Activated naive CD8-positive, alpha-beta T cell (primary cell): ENCODE measurements at regions not wholly inside any gene's neighbourhood (a gene's known extent, or its start where the extent isn't known, plus 50 kb on each side); places are given as distances from the start of the nearest gene placed in this dataset.

ENCODE experiments used
- H3K27ac Mint-ChIP-seq: one replicate; pipeline ENCODE4 v1.8.0; 2021; ENCODE audit warnings: mixed read lengths
- H3K27me3 Mint-ChIP-seq: one replicate; pipeline ENCODE4 v1.8.0; 2021; ENCODE audit warnings: mixed read lengths
- H3K36me3 Mint-ChIP-seq: one replicate; pipeline ENCODE4 v1.8.0; 2021; ENCODE audit warnings: mixed read lengths
- H3K4me1 Mint-ChIP-seq: one replicate; pipeline ENCODE4 v1.8.0; 2021; ENCODE audit warnings: low read depth, mixed read lengths
- H3K4me3 Mint-ChIP-seq: one replicate; pipeline ENCODE4 v1.8.0; 2021; ENCODE audit warnings: mild to moderate bottlenecking, mixed read lengths
- H3K9me3 Mint-ChIP-seq: one replicate; pipeline ENCODE4 v1.8.0; 2021; ENCODE audit warnings: low read depth, mixed read lengths

GRCh38 chrX:148203531-148203930, 222.4 kb downstream of the FMR1NB start:
- H3K4me1 Mint-ChIP-seq, result peaks cover 4% of the 10 kb centered on the region
- no peaks in the 10 kb centered on the region for H3K9me3 Mint-ChIP-seq
- no peaks in the 10 kb centered on the region for H3K36me3 Mint-ChIP-seq
- H3K4me3 Mint-ChIP-seq, result no peak overlapping the region
- H3K27me3 Mint-ChIP-seq, result no peaks in the 10 kb centered on the region
- no peak overlapping the region for H3K27ac Mint-ChIP-seq

GRCh38 chrX:148204195-148204594, 223.1 kb downstream of the FMR1NB start:
- Mint-ChIP-seq H3K27ac (no peak overlapping the region), H3K4me1 (peaks cover 4% of the 10 kb centered on the region), H3K4me3 (no peak overlapping the region), H3K36me3 (no peaks in the 10 kb centered on the region), H3K9me3 (no peaks in the 10 kb centered on the region), H3K27me3 (no peaks in the 10 kb centered on the region)

- Mint-ChIP-seq H3K27me3 (no peaks in the 10 kb centered on the region), H3K36me3 (no peaks in the 10 kb centered on the region), H3K27ac (no peak overlapping the region), H3K4me3 (no peak overlapping the region), H3K9me3 (no peaks in the 10 kb centered on the region), H3K4me1 (no peaks in the 10 kb centered on the region)
These were observed 233.6 kb downstream of the FMR1NB start for GRCh38 chrX:148214786-148215185.

- no peak overlapping the region for H3K4me3 Mint-ChIP-seq
- no peaks in the 10 kb centered on the region for H3K27me3 Mint-ChIP-seq
- no peaks in the 10 kb centered on the region for H3K4me1 Mint-ChIP-seq
- H3K9me3 Mint-ChIP-seq, result no peaks in the 10 kb centered on the region
- H3K27ac Mint-ChIP-seq, result no peak overlapping the region
- H3K36me3 Mint-ChIP-seq, result no peaks in the 10 kb centered on the region
These were observed 234.6 kb downstream of the FMR1NB start for GRCh38 chrX:148215726-148216125.

- Mint-ChIP-seq H3K4me1 (peaks cover 7% of the 10 kb centered on the region), H3K27ac (no peak overlapping the region), H3K27me3 (no peaks in the 10 kb centered on the region), H3K9me3 (no peaks in the 10 kb centered on the region), H3K36me3 (no peaks in the 10 kb centered on the region), H3K4me3 (no peak overlapping the region)
These were observed 242.2 kb downstream of the FMR1NB start for GRCh38 chrX:148223361-148223760.

- no peaks in the 10 kb centered on the region for H3K27me3 Mint-ChIP-seq
These were observed 247.4 kb downstream of the FMR1NB start for GRCh38 chrX:148228521-148228920.

GRCh38 chrX:148229801-148230303, 248.7 kb downstream of the FMR1NB start:
- Mint-ChIP-seq H3K27ac (no peak overlapping the region), H3K36me3 (peaks cover 2% of the 10 kb centered on the region), H3K4me1 (peaks cover 2% of the 10 kb centered on the region), H3K4me3 (no peak overlapping the region), H3K27me3 (no peaks in the 10 kb centered on the region), H3K9me3 (no peaks in the 10 kb centered on the region)

More at GRCh38 chrX:148228521-148228920, 247.4 kb downstream of the FMR1NB start:
- H3K4me3 Mint-ChIP-seq, result no peak overlapping the region
- H3K36me3 Mint-ChIP-seq, result no peaks in the 10 kb centered on the region
- peaks cover 5% of the 10 kb centered on the region for H3K4me1 Mint-ChIP-seq
- H3K9me3 Mint-ChIP-seq, result no peaks in the 10 kb centered on the region
- no peak overlapping the region for H3K27ac Mint-ChIP-seq

- H3K4me1 Mint-ChIP-seq, result peaks cover 29% of the 10 kb centered on the region
- no peak overlapping the region for H3K4me3 Mint-ChIP-seq
- peaks cover 6% of the 10 kb centered on the region for H3K9me3 Mint-ChIP-seq
- peaks cover 6% of the 10 kb centered on the region for H3K36me3 Mint-ChIP-seq
- H3K27ac Mint-ChIP-seq, result no peak overlapping the region
- H3K27me3 Mint-ChIP-seq, result no peaks in the 10 kb centered on the region
These were observed 240.4 kb upstream of the AFF2 start for GRCh38 chrX:148259990-148260389.

- Mint-ChIP-seq H3K4me3 (no peak overlapping the region), H3K36me3 (peaks cover 4% of the 10 kb centered on the region), H3K9me3 (peaks cover 6% of the 10 kb centered on the region), H3K27ac (peak overlapping the region; percentile 69), H3K27me3 (no peaks in the 10 kb centered on the region), H3K4me1 (peaks cover 39% of the 10 kb centered on the region)
These were observed 234.6 kb upstream of the AFF2 start for GRCh38 chrX:148265829-148266228.

GRCh38 chrX:148268673-148269072, 231.7 kb upstream of the AFF2 start:
- Mint-ChIP-seq H3K4me1 (peaks cover 38% of the 10 kb centered on the region), H3K27me3 (no peaks in the 10 kb centered on the region), H3K4me3 (no peak overlapping the region), H3K36me3 (no peaks in the 10 kb centered on the region), H3K27ac (no peak overlapping the region), H3K9me3 (no peaks in the 10 kb centered on the region)

GRCh38 chrX:148269513-148269912, 230.9 kb upstream of the AFF2 start:
- H3K27ac Mint-ChIP-seq, result no peak overlapping the region
- no peaks in the 10 kb centered on the region for H3K9me3 Mint-ChIP-seq
- H3K4me1 Mint-ChIP-seq, result peaks cover 36% of the 10 kb centered on the region
- no peaks in the 10 kb centered on the region for H3K27me3 Mint-ChIP-seq
- H3K36me3 Mint-ChIP-seq, result no peaks in the 10 kb centered on the region
- H3K4me3 Mint-ChIP-seq, result no peak overlapping the region

- H3K4me3 Mint-ChIP-seq, result no peak overlapping the region
- H3K4me1 Mint-ChIP-seq, result peaks cover 37% of the 10 kb centered on the region
- H3K36me3 Mint-ChIP-seq, result peaks cover 5% of the 10 kb centered on the region
- H3K27me3 Mint-ChIP-seq, result no peaks in the 10 kb centered on the region
- peak overlapping the region; percentile 75 for H3K27ac Mint-ChIP-seq
- H3K9me3 Mint-ChIP-seq, result no peaks in the 10 kb centered on the region
These were observed 229.9 kb upstream of the AFF2 start for GRCh38 chrX:148270499-148270898.

- Mint-ChIP-seq H3K36me3 (peaks cover 5% of the 10 kb centered on the region), H3K27me3 (no peaks in the 10 kb centered on the region), H3K9me3 (no peaks in the 10 kb centered on the region), H3K27ac (no peak overlapping the region), H3K4me3 (no peak overlapping the region), H3K4me1 (peaks cover 38% of the 10 kb centered on the region)
These were observed 229.2 kb upstream of the AFF2 start for GRCh38 chrX:148271263-148271662.

GRCh38 chrX:148281920-148282319, 218.5 kb upstream of the AFF2 start:
- peaks cover 7% of the 10 kb centered on the region for H3K9me3 Mint-ChIP-seq
- peak overlapping the region; percentile 38 for H3K4me3 Mint-ChIP-seq
- H3K27me3 Mint-ChIP-seq, result no peaks in the 10 kb centered on the region
- H3K27ac Mint-ChIP-seq, result peak overlapping the region; percentile 96
- peaks cover 47% of the 10 kb centered on the region for H3K4me1 Mint-ChIP-seq
- no peaks in the 10 kb centered on the region for H3K36me3 Mint-ChIP-seq

GRCh38 chrX:148282504-148282903, 217.9 kb upstream of the AFF2 start:
- H3K4me3 Mint-ChIP-seq, result peak overlapping the region; percentile 27
- H3K9me3 Mint-ChIP-seq, result peaks cover 7% of the 10 kb centered on the region
- H3K27me3 Mint-ChIP-seq, result no peaks in the 10 kb centered on the region
- H3K36me3 Mint-ChIP-seq, result no peaks in the 10 kb centered on the region
- H3K27ac Mint-ChIP-seq, result peak overlapping the region; percentile 96
- H3K4me1 Mint-ChIP-seq, result peaks cover 42% of the 10 kb centered on the region

- no peaks in the 10 kb centered on the region for H3K36me3 Mint-ChIP-seq
- no peaks in the 10 kb centered on the region for H3K27me3 Mint-ChIP-seq
- H3K4me3 Mint-ChIP-seq, result no peak overlapping the region
- H3K9me3 Mint-ChIP-seq, result peaks cover 7% of the 10 kb centered on the region
- no peak overlapping the region for H3K27ac Mint-ChIP-seq
- H3K4me1 Mint-ChIP-seq, result peaks cover 38% of the 10 kb centered on the region
These were observed 216.4 kb upstream of the AFF2 start for GRCh38 chrX:148284056-148284455.
